Activated T-helper 1 cell treated with Interleukin-2 at 50 U/mL for 16 hours (primary cell): ENCODE measurements at regions not wholly inside any gene's neighbourhood (a gene's known extent, or its start where the extent isn't known, plus 50 kb on each side); places are given as distances from the start of the nearest gene placed in this dataset.

ENCODE experiments used
- DNase-seq: peaks from one replicate; pipeline ENCODE4 v3.0.0-alpha.2; 2020; ENCODE audit warnings: low read depth

DNA sequence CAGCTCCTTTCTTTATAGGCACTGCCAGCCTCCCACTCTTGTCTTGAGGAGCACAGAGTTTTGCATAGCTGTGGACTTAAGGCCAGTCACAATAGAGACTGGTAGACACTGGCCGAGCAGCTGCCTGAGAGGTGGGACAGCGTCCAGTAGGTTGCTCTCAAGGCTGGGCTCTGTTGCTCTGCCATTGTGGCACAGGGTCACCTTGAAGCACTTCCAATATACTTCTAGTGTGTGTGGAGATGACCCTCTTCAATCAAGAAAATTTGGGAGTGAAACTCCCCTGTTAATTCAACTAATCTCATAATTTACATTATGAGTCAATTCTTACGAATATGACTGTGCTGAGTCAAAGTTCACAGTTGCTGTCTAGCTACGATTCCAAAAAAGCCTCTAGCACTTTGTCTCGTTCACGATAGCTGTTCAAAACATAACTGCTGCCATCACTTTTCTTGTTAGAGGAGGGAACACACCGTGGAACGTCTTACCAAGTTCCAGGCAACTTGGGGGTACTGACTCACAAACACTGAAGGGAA, 636.2 kb downstream of the EPHA4 start:
- no peak for DNase-seq

DNA sequence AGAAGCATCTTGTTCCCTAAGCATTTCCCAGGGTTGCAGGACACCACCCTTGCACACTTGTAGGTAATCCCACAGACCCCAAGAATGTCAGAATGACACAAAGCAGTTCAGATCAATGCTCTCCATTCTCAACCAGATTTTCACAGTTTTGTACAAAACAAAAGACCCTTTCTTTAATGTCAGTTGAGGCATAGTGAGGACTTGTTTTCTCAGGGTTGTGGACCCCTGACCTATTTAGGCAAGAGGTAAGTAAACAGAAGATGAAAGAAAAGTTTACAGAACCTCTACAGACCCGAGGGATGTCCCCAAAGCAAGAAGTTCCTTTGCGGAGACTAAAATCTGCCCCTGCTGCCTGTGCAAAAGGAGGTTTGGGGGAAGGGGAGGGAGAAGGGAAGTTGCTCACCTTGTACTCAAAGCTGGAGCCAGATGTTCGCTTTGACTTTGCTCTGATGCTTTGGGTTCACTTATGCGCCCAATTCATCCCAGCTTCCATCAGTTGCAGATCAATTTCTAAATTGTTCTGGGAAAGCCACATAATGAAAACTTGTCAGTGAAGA, 635.4 kb downstream of the EPHA4 start:
- DNase-seq: no peak

DNA sequence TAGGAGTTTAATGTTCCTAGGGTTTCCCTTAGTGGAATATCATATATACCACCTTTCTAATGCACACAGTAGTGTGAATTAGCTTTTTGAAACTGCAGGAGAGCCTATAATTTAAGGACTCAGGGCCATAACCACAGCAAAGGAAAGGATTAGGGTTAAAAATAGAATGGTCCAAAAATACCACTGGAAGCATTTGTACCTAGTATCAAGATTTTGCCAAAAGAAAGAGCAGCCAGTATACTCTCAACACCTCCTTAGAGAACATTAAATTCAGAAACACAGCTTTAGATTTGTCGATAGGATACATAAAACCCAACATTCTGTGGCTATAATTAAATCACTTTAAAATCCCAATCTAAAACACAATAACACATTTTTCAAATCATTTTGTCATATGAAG, 634.9 kb downstream of the EPHA4 start:
- DNase-seq: no peak

DNA sequence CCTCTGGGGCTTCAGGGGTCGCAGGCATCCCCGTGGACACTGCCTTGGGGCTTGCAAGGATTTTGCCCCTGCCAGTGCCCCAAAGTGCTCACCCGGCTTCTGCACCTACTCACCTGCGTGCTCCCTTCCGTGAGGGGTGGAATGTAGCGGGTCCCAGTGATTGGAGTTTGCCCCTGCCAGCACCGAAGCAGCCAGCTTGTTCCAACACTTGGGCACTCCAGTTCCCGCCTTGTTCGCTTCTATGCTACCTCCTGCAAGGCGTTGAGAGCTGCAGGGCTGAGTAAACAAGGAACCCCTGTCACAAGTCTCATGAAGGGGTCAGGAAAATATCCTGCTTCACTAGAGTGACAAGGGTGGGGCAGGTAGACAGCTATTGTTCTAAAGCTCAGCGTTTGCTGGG, 631.5 kb downstream of the EPHA4 start:
- no peak for DNase-seq

DNA sequence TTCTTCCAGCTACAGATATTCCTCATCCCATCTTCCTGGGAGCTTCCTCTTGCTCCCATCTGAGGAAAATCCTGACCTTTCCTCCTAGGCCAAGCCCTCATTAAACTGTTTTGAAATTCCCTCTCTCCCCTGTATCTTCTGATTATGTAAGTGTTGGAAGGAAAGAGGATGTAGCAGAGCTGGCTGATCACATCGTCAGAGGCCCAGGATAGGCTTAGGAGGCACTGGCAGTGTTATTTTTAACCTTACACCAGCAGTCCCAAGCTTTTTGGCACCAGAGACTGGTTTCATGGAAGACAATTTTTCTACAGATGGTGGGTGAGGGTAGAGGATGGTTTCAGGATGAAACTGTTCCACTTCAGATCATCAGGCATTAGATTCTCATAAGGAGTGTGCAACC, 630.4 kb downstream of the EPHA4 start:
- no peak for DNase-seq

DNA sequence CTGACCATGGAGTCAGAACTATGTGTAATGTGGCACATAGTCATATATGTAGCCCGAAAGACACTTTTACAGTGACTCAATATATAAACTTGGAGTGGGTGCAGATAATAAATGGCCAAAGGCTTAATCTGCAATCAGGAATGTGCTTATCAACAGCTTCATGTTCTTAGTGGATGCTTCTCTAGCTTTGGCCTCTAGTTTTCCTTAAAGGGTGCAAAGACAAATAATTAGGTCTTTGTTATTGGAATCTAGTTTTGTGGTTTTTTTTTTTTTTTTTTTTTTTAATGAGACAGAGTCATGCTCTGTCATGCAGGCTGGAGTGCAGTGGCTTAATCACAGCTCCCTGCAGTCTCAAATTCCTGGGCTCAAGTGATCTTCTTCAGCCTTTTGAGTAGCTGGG, 625.6 kb downstream of the EPHA4 start:
- DNase-seq: no peak

DNA sequence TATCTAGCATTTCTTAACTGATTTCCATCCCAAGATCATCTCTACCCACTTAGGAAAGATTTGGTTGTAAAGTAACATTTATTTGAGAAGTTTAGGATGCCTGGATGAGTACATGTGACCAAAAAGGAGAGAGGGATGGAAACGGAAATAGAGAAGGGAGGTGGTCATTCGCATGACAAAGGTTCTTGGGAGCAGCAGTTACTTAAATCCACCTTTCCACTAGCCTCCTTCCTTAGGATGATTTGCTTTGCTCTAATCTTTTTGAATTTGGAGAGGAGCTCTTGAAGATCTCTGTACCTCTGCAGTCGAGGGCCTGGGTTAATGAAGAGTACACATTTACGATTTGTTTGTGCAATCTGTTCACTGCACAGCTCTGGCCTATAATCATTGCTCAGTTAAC, 623.5 kb downstream of the EPHA4 start:
- DNase-seq: no peak

DNA sequence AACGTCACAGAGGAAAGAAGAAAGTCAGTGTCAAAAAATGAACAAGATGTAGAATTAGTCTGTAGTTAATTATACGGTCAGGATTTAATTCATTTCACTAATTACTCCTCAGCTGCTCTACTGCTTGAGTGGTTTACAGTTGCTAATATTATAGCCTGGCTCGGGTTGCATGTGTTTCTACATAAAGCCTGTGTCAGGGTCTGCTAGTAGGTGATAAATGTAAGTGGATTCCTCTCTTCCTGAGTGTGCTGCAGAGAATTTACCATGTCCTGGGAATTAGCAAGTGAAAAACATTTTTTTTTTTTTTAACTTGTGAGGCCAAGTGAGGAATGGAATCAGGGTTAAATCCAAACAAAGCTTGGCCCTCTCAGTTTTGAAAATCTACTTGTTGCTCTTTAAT, 622.6 kb downstream of the EPHA4 start:
- no peak for DNase-seq

DNA sequence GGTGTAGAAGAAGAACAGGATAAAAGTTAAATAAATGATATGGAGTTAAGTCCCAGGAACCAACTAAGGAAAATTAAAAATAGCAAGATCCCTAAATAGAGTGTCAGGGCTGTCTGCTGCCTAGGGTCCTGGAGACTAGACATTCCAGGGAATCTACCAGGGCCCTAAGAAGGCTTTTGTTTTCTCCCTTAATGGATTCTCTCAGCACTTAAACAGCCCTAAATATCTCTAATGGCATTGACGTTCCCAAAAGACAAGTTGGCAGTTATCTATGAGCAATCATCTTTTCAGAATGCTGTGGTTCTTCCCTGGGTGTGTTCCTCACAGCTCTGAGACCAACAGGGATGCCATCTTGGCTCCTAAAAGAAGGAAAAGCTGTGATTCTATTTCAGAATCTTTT, 616.3 kb downstream of the EPHA4 start:
- no peak for DNase-seq

DNA sequence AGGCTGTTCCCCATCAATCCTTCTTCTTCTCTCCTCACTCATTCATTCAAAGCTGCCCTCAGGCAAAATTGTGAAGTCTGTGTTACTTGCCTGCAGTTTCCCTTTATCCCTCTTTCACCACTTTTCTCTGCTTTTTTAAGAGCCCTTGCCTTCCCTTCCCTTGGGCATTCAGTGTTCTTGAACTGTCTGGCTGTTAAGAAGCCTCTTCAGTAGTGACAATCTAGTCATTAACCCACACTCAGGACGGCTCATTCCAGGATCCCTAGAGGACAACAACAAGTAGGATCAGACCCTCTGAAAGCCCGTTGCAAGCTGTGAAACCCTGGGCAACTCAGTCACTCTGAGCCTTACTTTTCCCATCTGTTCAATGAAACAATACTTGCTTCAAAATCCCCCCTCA, 615.7 kb downstream of the EPHA4 start:
- no peak for DNase-seq

DNA sequence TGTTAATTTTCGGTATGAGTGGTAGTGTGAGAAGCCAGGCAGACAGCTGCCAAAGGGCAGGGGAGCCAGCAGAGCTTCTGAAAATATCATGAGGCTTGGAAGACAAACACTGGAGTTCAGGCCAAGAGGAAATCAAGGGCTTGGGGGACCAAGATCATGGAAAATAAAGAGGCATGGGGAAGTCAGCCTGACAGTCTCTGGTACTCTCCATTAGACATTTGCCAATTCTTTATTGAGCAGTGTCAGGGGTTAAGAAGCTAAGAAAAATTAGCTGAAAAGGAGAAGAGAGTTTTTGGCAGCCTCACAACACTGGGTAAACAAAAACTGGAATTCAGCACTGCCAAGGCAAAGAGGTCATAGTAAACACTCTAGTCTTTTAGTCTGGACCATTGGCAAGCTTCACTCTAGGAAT, 612.7 kb downstream of the EPHA4 start:
- DNase-seq: no peak

DNA sequence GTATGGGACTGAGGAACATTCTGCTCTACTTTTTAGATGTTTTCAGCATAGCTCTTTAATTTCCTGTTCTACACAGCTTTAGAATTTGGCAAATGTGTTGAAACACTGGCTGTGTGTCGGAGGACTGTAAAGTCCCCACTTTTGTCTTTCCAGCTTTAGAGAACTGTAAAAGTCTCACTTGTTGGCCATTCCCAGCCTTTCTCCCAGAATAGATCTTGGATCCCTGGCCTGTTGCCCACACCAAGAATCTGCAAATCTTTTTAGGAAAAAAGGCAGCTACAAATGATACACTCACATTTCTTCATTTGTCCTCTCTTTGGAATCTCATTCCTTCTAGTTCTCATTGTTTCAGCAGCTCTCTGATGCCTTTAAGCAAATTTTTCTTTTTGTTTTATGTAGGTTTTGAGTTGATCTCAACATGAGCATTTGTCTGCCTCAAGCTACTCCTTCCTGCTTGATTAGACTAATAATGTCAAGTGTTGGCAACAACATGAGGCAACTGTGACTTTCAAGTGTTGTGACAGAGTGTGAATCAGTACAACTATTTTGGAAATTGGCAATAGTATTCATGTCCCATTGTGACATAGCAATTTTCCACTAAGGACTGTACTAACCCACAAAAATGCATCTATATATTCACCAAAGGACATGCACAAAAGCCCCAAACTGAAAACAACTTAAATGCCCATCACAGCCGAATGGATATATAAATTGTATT, 610.8 kb downstream of the EPHA4 start:
- DNase-seq: no peak

DNA sequence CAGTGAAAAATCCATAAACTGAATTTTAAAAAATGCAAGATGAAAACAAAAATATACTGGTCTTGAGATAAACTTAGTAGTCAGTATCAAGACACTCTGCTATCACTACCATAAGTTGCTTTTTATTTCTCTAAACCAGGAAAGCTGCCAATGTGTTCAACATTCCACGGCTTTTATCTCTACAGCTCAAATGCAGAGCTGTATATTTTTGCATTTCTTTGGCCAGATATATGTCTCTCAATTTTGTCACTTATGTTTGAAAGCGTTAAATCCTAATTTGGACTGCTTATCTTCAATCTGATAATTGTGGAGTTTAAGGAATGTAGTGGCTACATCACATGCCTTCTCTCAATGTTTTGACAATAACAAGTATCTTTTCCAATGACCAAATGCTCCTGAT, 609.5 kb downstream of the EPHA4 start:
- DNase-seq: no peak

DNA sequence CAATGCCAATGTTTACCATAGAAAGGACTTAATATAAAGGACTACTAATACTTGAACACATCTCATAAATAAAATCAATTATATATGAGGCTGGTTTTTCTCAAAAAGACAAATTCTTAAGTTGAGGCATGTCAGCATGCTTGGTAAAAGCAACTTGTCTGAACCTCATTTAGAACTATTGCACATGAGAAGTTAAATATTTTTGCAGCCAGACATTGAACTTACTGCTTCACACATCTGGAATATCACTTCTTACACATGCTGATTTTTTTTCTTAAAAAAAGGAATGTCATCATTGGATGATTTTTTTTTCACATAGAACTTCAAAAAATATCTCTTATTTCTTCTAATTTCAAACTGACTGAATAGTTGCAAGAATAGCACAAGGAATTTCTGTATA, 609.0 kb downstream of the EPHA4 start:
- no peak for DNase-seq

DNA sequence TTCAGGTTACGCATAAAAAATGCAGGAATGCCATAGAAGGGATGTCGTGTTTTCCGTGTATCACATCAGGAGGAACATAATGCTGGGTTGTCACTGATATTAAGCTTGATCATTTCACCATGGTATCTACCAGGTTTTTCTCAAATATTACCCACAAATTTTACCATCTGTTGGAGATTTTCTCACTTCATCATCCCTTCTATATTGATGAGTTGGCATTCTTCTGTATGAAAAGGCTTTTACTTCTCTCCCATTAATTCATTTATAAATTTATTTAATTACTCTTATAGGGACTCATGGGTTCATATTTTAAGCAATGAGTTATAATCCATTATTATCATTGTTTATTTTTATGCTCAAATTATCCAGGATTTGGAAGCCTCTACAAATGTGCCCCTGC, 608.2 kb downstream of the EPHA4 start:
- DNase-seq: no peak

DNA sequence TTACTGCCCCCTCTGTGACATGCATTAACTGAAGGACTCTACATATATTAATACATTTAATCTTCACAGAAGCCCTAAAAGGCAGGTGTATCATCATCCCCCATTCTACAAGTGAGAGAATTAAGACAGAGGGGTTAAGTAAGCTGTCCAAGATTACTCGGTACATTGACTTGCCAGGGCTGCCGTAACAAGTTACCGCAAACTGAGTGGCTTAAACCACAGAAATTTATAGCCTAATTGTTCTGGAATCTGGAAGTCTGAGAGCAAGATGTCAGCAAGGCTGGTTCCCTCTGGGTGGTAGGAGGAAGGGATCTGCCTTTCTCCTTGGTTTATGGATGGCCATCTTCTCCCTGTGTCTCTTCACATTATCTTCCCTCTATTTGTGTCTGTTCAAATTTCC, 605.5 kb downstream of the EPHA4 start:
- DNase-seq: no peak

DNA sequence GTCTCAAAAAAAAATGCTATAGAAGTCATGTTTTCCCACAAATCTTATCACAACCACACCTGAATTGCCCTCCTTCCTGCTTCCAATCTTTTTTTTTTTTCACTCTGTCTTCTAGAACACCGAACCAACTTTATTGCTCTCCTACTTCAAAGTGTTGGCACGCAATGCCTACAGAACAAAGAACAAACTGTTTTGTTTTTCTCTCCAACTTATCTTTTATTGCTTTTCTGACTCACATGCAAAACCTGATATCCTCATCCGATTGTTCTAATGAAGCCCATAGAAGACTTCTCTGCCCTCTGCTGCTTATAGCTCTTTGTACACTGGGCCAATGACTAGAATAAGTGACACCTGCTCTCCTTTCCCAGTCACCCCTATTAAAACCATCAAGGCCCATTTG, 602.8 kb downstream of the EPHA4 start:
- no peak for DNase-seq

DNA sequence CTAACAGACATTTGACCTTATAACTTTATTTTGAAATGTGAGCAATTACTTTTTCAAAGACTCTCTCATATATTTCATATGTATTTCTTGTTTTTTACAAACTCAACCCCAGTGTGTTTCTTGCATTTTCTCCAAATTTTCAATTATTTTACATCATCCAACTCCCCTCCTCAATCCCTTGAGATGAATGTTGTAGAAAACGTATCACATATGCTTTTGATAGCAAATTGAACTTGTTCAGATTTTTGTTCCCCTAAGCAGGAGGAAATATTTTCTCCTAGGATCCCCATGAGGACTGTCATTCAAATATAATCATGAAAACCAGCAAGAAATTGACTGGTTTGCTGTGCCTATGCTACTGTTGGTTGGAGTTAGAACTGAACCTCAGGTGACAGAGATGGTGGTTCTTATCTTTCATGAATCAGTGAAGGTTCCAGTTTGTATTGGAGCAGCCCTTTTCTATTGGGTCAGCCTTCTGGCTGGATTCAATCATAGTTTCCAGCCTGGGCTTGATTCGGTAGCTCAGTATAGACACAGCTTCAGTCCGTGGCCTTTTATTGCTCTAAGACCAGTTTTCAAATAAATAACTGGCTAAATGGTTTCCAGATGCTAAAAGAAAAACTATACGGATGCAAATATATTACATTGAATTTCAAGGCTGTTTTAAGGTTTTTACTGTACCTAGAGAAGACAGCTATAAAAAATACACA, 591.0 kb downstream of the EPHA4 start:
- no peak for DNase-seq

DNA sequence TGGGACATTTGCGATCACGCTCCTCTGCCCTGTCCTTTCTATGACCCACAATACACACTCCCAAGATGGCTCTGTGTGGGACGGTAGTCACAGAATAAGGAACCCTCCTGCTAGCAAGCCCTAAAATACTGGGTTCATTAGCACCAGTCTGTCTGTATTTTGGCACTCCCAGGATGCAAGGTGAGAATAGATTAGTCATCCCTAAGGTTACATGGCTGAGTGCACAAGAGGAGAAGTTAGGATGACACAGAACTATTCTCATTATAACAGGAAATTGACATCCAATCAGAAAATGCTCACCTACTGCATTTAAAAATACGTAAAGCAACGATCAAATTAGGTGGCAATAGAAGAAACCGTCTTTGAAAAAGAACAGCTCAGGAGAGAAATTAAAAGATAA, 590.2 kb downstream of the EPHA4 start:
- DNase-seq: no peak

DNA sequence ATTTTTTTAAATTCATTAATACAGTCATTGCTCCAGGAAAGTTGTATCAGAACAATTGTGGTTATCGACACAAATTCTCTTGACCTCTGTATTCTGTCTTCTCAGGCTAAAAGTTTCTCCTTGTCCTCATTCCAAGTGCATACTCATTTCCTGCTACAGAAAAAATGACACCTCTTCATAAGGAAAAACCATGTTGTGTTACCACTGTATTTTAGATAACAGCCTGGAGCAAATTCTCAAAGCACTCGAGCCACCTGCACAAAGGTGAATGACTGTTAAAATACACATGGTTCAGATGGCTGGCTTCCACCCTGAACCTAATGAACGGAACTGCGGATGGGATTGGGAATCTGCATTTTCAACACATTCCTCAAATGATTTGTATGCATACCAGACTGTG, 586.5 kb downstream of the EPHA4 start:
- DNase-seq: no peak

DNA sequence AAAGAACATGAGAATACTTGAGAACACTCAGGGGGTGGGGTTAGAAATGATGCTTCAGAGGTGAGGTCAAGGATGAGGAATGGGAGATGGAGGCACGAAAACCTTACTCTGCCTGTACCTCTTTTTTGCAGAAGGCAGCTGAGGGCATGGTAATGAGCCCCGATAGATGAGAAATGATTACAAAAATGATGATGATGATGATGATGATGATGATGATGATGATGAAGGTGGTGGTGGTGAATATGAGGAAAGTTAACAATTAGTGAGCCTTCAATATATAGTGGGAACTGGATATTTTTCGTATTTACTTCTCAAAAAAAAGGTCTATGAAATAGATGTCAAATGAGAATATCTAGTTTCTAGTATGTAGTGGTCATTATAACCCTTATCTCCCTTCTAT, 584.3 kb downstream of the EPHA4 start:
- DNase-seq: no peak

DNA sequence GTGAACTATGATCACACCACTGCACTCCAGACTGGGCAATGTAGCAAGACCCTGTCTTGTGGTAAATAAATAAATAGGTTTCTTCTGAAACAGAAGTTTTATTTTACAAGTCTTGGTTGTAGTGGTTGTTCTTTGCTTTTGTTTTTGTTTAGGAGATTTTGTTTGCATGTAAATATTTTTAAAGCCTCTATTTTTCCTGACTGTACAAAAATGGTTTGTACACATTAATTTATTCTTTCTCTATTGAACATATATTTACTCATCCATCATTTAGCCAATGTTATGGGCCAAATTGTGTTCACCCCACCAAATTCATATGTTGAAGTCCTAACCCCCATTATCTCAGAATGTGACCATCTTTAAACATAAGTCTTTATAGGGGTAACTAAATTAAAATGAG, 580.1 kb downstream of the EPHA4 start:
- no peak for DNase-seq

DNA sequence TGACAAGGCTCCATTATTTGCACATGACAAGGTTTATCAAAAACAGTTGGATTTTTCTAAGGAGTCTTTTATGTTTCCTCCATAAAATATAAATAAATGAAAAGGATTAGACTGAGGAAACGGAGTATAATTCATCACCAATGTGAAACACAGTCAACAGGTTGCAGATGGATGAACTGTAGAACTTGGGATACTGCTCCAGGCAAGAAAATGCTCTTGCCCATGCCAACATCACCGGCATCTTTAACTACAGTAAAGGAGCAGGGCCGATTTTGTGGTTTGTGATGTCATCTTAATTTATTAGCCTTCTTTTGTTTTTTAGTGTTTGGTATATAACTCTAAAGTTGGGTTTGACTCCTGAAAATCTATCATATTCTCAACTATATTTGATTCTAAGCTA, 577.3 kb downstream of the EPHA4 start:
- no peak for DNase-seq

DNA sequence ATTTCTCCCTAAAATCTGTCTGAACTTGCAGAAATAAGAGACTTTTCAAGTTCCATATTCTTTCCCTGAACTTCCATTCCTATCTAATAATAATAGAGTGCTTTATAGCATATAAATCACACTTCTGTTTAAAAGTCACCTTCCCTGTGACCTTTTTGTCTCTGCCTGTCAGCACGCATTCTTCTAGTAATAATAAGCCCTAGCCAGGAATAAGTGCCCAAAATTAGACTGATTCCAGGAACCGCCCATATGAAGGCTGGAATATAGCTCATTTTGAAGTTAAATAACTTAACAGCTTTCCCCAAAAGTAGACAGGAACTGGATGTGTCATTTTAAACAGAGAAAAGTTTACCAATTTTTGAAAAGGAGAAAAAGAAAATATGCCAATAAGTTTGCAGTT, 576.5 kb downstream of the EPHA4 start:
- no peak for DNase-seq
